ENCODE measurements at regions not wholly inside any gene's neighbourhood (a gene's known extent, or its start where the extent isn't known, plus 50 kb on each side); places are given as distances from the start of the nearest gene placed in this dataset.

GRCh38 chr4:126564283-126564854 is 1068.4 kb upstream of the INTU start:
- TF ChIP-seq CTCF (conservative IDR thresholded peaks at IDR 0.05), result no peak
- Mint-ChIP-seq H3K27ac (ENCODE audit: unreplicated experiment) (no peak overlapping the region), H3K4me3 (no peak overlapping the region), H3K4me1 (peaks cover 16% of the 10 kb centered on the region), H3K36me3 (ENCODE audit: low read depth) (peaks cover 7% of the 10 kb centered on the region), H3K9me3 (peaks cover 3% of the 10 kb centered on the region), H3K27me3 (ENCODE audit: low read depth) (no peaks in the 10 kb centered on the region)
- DNase-seq (ENCODE audit: low read depth, low spot score), result no peak

GRCh38 chr4:126568652-126569570 is 1063.8 kb upstream of the INTU start:
- no peak for DNase-seq (ENCODE audit: low read depth, low spot score)
- TF ChIP-seq CTCF (conservative IDR thresholded peaks at IDR 0.05), result no peak
- no peaks in the 10 kb centered on the region for H3K9me3 Mint-ChIP-seq
- peaks cover 4% of the 10 kb centered on the region for H3K36me3 Mint-ChIP-seq (ENCODE audit: low read depth)
- peaks cover 25% of the 10 kb centered on the region for H3K4me1 Mint-ChIP-seq
- peak overlapping the region; percentile 64 for H3K27ac Mint-ChIP-seq (ENCODE audit: unreplicated experiment)
- peak overlapping the region; percentile 8 for H3K4me3 Mint-ChIP-seq
- H3K27me3 Mint-ChIP-seq (ENCODE audit: low read depth), result no peaks in the 10 kb centered on the region

GRCh38 chr4:126572264-126572663 is 1060.5 kb upstream of the INTU start:
- Mint-ChIP-seq H3K9me3 (no peaks in the 10 kb centered on the region), H3K36me3 (ENCODE audit: low read depth) (no peaks in the 10 kb centered on the region), H3K27ac (ENCODE audit: unreplicated experiment) (no peak overlapping the region), H3K4me3 (no peak overlapping the region), H3K27me3 (ENCODE audit: low read depth) (no peaks in the 10 kb centered on the region), H3K4me1 (peaks cover 19% of the 10 kb centered on the region)
- TF ChIP-seq CTCF (conservative IDR thresholded peaks at IDR 0.05), result no peak
- DNase-seq (ENCODE audit: low read depth, low spot score), result no peak

GRCh38 chr4:126582737-126583136 is 1050.0 kb upstream of the INTU start:
- DNase-seq (ENCODE audit: low read depth, low spot score), result no peak
- no peak overlapping the region for H3K27ac Mint-ChIP-seq (ENCODE audit: unreplicated experiment)
- H3K4me1 Mint-ChIP-seq, result no peaks in the 10 kb centered on the region
- TF ChIP-seq CTCF (conservative IDR thresholded peaks at IDR 0.05), result no peak
- H3K36me3 Mint-ChIP-seq (ENCODE audit: low read depth), result peaks cover 12% of the 10 kb centered on the region
- no peaks in the 10 kb centered on the region for H3K27me3 Mint-ChIP-seq (ENCODE audit: low read depth)
- no peak overlapping the region for H3K4me3 Mint-ChIP-seq
- H3K9me3 Mint-ChIP-seq, result peaks cover 10% of the 10 kb centered on the region

GRCh38 chr4:126583509-126583908 is 1049.2 kb upstream of the INTU start:
- Mint-ChIP-seq H3K27ac (ENCODE audit: unreplicated experiment) (no peak overlapping the region), H3K36me3 (ENCODE audit: low read depth) (peaks cover 12% of the 10 kb centered on the region), H3K9me3 (peaks cover 11% of the 10 kb centered on the region), H3K4me1 (no peaks in the 10 kb centered on the region), H3K27me3 (ENCODE audit: low read depth) (no peaks in the 10 kb centered on the region), H3K4me3 (no peak overlapping the region)
- DNase-seq (ENCODE audit: low read depth, low spot score), result no peak
- TF ChIP-seq CTCF (conservative IDR thresholded peaks at IDR 0.05), result peak; percentile 36

Data from neural crest cell (in vitro differentiated cells).